H54 (cell line): ENCODE measurements at regions not wholly inside any gene's neighbourhood (a gene's known extent, or its start where the extent isn't known, plus 50 kb on each side); places are given as distances from the start of the nearest gene placed in this dataset.
"Not testable (repeated sequence)": the region's sequence is repeated elsewhere in the genome, so short reads cannot be mapped to it uniquely, and the experiment has no call there.

Source experiments
- DNase-seq: peaks from one replicate; pipeline ENCODE4 v3.0.0; 2011; ENCODE audit warnings: low spot score, mixed read lengths; ENCODE audit not compliant: insufficient read length
- FAIRE-seq: peaks from 3 replicates; lab custom pipeline; 2011; peaks lifted over from hg19 to GRCh38; lab: Jason Lieb, UNC

DNA sequence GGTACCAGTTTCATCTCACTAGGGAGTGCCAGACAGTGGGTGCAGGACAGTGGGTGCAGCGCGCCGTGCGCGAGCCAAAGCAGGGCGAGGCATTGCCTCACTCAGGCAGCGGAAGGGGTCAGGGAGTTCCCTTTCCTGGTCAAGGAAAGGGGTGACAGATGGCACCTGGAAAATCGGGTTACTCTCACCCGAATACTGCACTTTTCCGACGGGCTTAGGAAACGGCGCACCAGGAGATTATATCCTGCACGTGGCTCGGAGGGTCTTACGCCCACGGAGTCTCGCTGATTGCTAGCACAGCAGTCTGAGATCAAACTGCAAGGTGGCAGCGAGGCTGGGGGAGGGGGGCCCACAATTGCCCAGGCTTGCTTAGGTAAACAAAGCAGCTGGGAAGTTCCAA, 152.0 kb upstream of the PCDH11X start:
- FAIRE-seq, DNase-seq: not testable (repeated sequence)

DNA sequence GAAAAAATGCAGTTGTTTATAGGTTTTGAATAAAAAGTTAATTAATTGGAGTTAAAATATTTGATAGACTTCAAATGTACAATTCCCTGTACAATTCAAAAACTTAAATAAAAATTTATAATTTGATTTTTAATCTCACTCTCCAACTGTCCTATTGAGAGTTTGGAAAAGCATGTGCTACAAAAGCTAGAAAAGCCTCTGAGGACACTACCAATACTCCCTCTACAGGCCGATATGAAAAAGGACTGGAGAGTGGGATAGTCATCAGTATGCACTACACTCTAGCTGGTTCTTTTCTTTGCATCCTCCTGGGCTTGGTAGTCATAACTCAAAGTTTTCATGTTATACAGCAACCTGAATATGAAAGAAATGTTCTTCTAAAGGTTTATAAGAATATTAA, 139.9 kb upstream of the PCDH11X start:
- DNase-seq, result not testable (repeated sequence)
- FAIRE-seq, result peak; percentile 89
